Uterus (tissue), 3 donors: ENCODE measurements at regions not wholly inside any gene's neighbourhood (a gene's known extent, or its start where the extent isn't known, plus 50 kb on each side); places are given as distances from the start of the nearest gene placed in this dataset.

ENCODE experiments used
- DNase-seq, 2 donors: peaks; one replicate each; pipeline ENCODE4 v3.0.0-alpha.2; 2019 to 2020
- H3K27ac ChIP-seq, 2 donors: fragments of 200-600 bp; sonication (generic); 1 replicate in 1 of 2; 2 replicates in 1 of 2; pipeline ENCODE4 v1.5.1; 2016 to 2018
- H3K27me3 ChIP-seq, 2 donors: fragments of 200-600 bp; sonication (generic); one replicate each; pipeline ENCODE4 v1.5.1; 2018 to 2019; ENCODE audit warnings: control low read depth in 1 of 2
- H3K36me3 ChIP-seq, 2 donors: fragments of 200-600 bp; sonication (generic); one replicate each; pipeline ENCODE4 v1.5.1; 2019; ENCODE audit warnings: control low read depth in 1 of 2
- H3K4me1 ChIP-seq, 2 donors: fragments of 200-600 bp; sonication (generic); one replicate each; pipeline ENCODE4 v1.5.1; 2018 to 2019; ENCODE audit warnings: control low read depth in 1 of 2
- H3K4me3 ChIP-seq, 2 donors: fragments of 200-600 bp; sonication (generic); 1 replicate in 1 of 2; 2 replicates in 1 of 2; pipeline ENCODE4 v1.5.1; 2018 to 2019; ENCODE audit warnings: mild to moderate bottlenecking in 1 of 2
- H3K9me3 ChIP-seq, 2 donors: fragments of 200-600 bp; sonication (generic); one replicate each; pipeline ENCODE4 v1.5.1; 2019; ENCODE audit warnings: control low read depth in 1 of 2
- CTCF ChIP-seq, 4 experiments: fragments of 200-600 bp in 2 of 4; fragments of 450-650 bp in 2 of 4; sonication (generic) in 2 of 4; IDR thresholded peaks; one replicate each; pipeline ENCODE4 v1.5.1; 2016 to 2019; ENCODE audit warnings: antibody characterized with exemption in 4 of 4, mild to moderate bottlenecking in 2 of 4, moderate library complexity in 1 of 4
- POLR2A ChIP-seq, 2 donors: fragments of 450-650 bp; IDR thresholded peaks; one replicate each; pipeline ENCODE4 v1.6.1; 2016; ENCODE audit warnings: antibody characterized with exemption in 2 of 2, mild to moderate bottlenecking in 1 of 2, moderate library complexity in 1 of 2
- intact Hi-C: fragments of 100-400 bp; cut with DNase I; formaldehyde crosslinking; loops from one replicate; pipeline ENCODE4 v1.15.1; 2023; ENCODE audit warnings: low total_unique reads
- donor health status: DM: yes; HTN: yes; CAD: no.

GRCh38 chr7:156147104-156147503, 334.8 kb upstream of the SHH start:
- Histone ChIP-seq H3K36me3 (no peaks in the 10 kb centered on the region), H3K4me1 (no peaks in the 10 kb centered on the region), H3K9me3 (no peaks in the 10 kb centered on the region), H3K27me3 (no peaks in the 10 kb centered on the region), H3K27ac (no peak overlapping the region), H3K4me3 (no peak overlapping the region)
- intact Hi-C loops, result no loop called here
- DNase-seq, result no peak
- no peak for TF ChIP-seq CTCF (IDR thresholded peaks at IDR 0.05)
- TF ChIP-seq POLR2A (IDR thresholded peaks at IDR 0.05), result no peak

- no peak for TF ChIP-seq CTCF (IDR thresholded peaks at IDR 0.05)
- no peaks in the 10 kb centered on the region for H3K9me3 ChIP-seq
- intact Hi-C loops, result no loop called here
- H3K4me3 ChIP-seq, result no peak overlapping the region
- no peaks in the 10 kb centered on the region for H3K4me1 ChIP-seq
- no peaks in the 10 kb centered on the region for H3K36me3 ChIP-seq
- DNase-seq, result no peak
- H3K27me3 ChIP-seq, result no peaks in the 10 kb centered on the region
- H3K27ac ChIP-seq, result no peak overlapping the region
These were observed 333.7 kb upstream of the SHH start for GRCh38 chr7:156145996-156146395.

- intact Hi-C loops, result no loop called here
- no peaks in the 10 kb centered on the region for H3K27me3 ChIP-seq
- no peaks in the 10 kb centered on the region for H3K9me3 ChIP-seq
- no peak for TF ChIP-seq CTCF (IDR thresholded peaks at IDR 0.05)
- TF ChIP-seq POLR2A (IDR thresholded peaks at IDR 0.05), result no peak
- no peak overlapping the region for H3K27ac ChIP-seq
- H3K4me1 ChIP-seq, result no peaks in the 10 kb centered on the region
- DNase-seq, result no peak
- no peaks in the 10 kb centered on the region for H3K36me3 ChIP-seq
- H3K4me3 ChIP-seq, result no peak overlapping the region
These were observed 332.9 kb upstream of the SHH start for GRCh38 chr7:156145184-156145583.

GRCh38 chr7:156143683-156144082, 331.4 kb upstream of the SHH start:
- TF ChIP-seq CTCF (IDR thresholded peaks at IDR 0.05) (no peak), POLR2A (IDR thresholded peaks at IDR 0.05) (no peak)
- Histone ChIP-seq H3K36me3 (no peaks in the 10 kb centered on the region), H3K4me3 (no peak overlapping the region), H3K27ac (no peak overlapping the region), H3K4me1 (no peaks in the 10 kb centered on the region), H3K27me3 (no peaks in the 10 kb centered on the region), H3K9me3 (no peaks in the 10 kb centered on the region)
- intact Hi-C loops, result no loop called here
- no peak for DNase-seq

GRCh38 chr7:156143158-156143557, 330.9 kb upstream of the SHH start:
- no peak overlapping the region for H3K27ac ChIP-seq
- no peak for TF ChIP-seq POLR2A (IDR thresholded peaks at IDR 0.05)
- no peak for TF ChIP-seq CTCF (IDR thresholded peaks at IDR 0.05)
- H3K9me3 ChIP-seq, result no peaks in the 10 kb centered on the region
- no peak overlapping the region for H3K4me3 ChIP-seq
- no peaks in the 10 kb centered on the region for H3K27me3 ChIP-seq
- H3K36me3 ChIP-seq, result no peaks in the 10 kb centered on the region
- no peaks in the 10 kb centered on the region for H3K4me1 ChIP-seq
- no peak for DNase-seq
- intact Hi-C loops, result no loop called here
